Astrocyte of the cerebellum (primary cell): ENCODE measurements at regions not wholly inside any gene's neighbourhood (a gene's known extent, or its start where the extent isn't known, plus 50 kb on each side); places are given as distances from the start of the nearest gene placed in this dataset.

Experiments used
- DNase-seq: peaks from one replicate; pipeline ENCODE4 v3.0.0-alpha.2; 2011; ENCODE audit warnings: low read depth
- H3K4me3 ChIP-seq: 2 replicates; pipeline ENCODE4 v1.5.1; 2011; ENCODE audit warnings: mild to moderate bottlenecking, low read depth, low read length, moderate library complexity
- in situ Hi-C: cut with HindIII; loops from 2 replicates; pipeline ENCODE4 v1.10.0; 2017; ENCODE audit warnings: low sequenced_read_pairs
- TF ChIP-seq, protein P1 (sequence below): IDR thresholded peaks from 2 replicates; pipeline ENCODE4 v1.5.1; 2012; ENCODE audit warnings: low read length, low read depth, moderate library complexity, mild to moderate bottlenecking; ENCODE audit errors: missing control alignments

DNA sequence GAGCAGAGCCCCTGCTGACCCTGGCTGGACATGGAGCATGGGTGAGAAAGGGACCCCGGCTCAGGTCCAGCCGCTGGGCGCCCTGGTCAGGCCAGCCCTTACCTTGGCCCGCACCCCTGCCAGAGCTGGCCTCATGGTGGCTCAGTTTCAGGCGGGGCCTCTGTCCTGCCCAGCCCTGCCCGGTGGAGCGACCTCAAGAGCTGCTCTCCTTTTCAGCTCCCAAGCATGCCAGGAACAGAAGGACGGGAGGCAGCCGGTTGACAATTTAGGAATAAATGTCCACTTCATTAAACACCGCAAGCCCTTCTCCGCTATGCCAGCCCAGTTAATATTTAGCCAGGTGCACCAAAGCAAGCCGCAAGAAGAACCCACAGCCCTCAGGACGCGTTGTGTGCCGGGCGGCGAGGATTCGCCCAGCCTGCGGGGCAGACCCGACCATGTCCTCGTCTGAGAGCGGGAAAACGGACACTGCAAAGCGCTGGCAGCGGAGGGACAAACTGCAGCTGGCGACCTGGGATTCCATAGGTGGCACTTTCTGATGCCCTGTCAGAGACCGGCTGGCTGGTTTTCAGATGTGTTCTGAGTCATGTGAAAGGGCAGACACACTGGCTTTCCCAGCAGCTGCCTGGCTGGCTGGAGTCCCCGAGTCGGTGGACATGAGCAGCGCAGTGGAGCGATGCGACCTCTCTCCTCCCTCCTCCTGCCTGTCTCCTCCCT lies 221.9 kb downstream of the TTLL2 start:
- in situ Hi-C loops = no loop called here
- H3K4me3 ChIP-seq = no peak overlapping the region
- no peak for DNase-seq
- TF ChIP-seq, protein P1, sequence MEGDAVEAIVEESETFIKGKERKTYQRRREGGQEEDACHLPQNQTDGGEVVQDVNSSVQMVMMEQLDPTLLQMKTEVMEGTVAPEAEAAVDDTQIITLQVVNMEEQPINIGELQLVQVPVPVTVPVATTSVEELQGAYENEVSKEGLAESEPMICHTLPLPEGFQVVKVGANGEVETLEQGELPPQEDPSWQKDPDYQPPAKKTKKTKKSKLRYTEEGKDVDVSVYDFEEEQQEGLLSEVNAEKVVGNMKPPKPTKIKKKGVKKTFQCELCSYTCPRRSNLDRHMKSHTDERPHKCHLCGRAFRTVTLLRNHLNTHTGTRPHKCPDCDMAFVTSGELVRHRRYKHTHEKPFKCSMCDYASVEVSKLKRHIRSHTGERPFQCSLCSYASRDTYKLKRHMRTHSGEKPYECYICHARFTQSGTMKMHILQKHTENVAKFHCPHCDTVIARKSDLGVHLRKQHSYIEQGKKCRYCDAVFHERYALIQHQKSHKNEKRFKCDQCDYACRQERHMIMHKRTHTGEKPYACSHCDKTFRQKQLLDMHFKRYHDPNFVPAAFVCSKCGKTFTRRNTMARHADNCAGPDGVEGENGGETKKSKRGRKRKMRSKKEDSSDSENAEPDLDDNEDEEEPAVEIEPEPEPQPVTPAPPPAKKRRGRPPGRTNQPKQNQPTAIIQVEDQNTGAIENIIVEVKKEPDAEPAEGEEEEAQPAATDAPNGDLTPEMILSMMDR = no peak

GRCh38 chr6:167547328-167547692 lies 222.4 kb downstream of the TTLL2 start:
- no peak overlapping the region for H3K4me3 ChIP-seq
- TF ChIP-seq, protein P1 = no peak
- in situ Hi-C loops = no loop called here
- DNase-seq = no peak

- no peak for DNase-seq
- in situ Hi-C loops = no loop called here
Measured at GRCh38 chr6:167547751-167548150, 222.9 kb downstream of the TTLL2 start.

GRCh38 chr6:167548451-167548850 lies 223.6 kb downstream of the TTLL2 start:
- TF ChIP-seq, protein P1 = no peak
- in situ Hi-C loops = no loop called here
- DNase-seq = no peak
- H3K4me3 ChIP-seq = no peak overlapping the region

More at GRCh38 chr6:167547751-167548150, 222.9 kb downstream of the TTLL2 start:
- no peak overlapping the region for H3K4me3 ChIP-seq
- TF ChIP-seq, protein P1 = no peak

DNA sequence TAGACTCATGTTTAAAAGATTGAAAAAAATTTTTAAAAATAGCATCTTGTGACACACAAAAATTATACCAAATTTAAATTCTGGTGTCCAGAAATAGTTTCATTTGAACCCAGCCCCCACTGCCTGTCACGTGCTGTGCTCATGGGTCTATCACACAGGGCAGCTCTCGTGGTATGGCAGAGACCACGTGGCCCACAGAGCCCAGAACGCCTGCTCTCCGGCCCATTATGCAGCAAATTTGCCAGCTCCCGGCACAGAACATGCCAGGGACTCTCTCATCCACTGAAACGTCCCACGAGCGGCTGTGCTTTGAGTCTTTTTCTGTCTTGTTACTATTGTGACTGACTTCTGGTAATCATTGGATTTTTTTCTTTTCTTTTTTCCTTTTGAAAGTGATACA lies 224.3 kb downstream of the TTLL2 start:
- in situ Hi-C loops = no loop called here
- no peak overlapping the region for H3K4me3 ChIP-seq
- DNase-seq = no peak
- TF ChIP-seq, protein P1 = no peak

DNA sequence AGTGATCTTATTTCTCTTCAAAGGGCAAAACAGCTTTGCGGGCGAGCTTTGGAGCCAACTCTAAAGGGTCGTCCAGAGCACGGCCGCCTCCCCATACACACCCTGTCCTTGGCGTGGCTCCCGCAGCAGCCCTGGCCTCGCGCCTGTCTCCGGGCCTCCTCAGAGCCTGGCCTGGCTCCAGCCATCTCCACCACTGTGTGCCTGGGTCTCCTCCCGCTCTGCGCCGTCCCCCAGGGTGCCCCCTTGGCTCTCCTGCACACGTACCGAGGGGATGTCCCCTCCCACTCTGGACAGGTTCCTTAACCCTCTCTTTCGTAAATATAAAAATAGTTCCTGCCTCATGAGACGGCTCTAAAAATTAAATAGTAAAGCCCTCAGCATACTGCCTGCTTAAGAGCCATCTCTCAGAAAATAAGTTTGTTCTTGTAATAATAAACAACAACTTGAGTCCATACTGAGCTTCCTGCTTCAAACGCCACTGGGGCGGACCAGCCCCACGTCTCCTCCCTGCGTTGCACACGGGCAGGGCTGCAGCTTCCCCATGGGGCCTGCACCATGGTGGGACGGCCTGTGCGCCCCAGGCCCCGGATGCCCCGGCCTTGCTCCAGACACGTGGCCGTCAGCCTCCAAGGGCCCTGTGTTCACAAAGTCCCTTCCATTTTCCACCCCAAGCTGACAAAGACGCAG lies 226.2 kb downstream of the TTLL2 start:
- in situ Hi-C loops = no loop called here
- TF ChIP-seq, protein P1 = no peak
- DNase-seq = peak; percentile 42
- no peak overlapping the region for H3K4me3 ChIP-seq
